GM23248 (cell line): ENCODE measurements at regions not wholly inside any gene's neighbourhood (a gene's known extent, or its start where the extent isn't known, plus 50 kb on each side); places are given as distances from the start of the nearest gene placed in this dataset.

Source experiments
- EZH2 ChIP-seq: fragments of 200-600 bp; sonication (generic); IDR thresholded peaks from 2 replicates; pipeline ENCODE4 v1.6.1; 2018; ENCODE audit warnings: antibody characterized with exemption, mild to moderate bottlenecking; ENCODE audit not compliant: insufficient read depth, poor library complexity, severe bottlenecking
- EZH2phosphoT487 ChIP-seq: fragments of 200-600 bp; sonication (generic); IDR thresholded peaks from 2 replicates; pipeline ENCODE4 v1.6.1; 2018; ENCODE audit warnings: antibody characterized with exemption, moderate library complexity, mild to moderate bottlenecking, low read depth; ENCODE audit not compliant: insufficient read depth

DNA sequence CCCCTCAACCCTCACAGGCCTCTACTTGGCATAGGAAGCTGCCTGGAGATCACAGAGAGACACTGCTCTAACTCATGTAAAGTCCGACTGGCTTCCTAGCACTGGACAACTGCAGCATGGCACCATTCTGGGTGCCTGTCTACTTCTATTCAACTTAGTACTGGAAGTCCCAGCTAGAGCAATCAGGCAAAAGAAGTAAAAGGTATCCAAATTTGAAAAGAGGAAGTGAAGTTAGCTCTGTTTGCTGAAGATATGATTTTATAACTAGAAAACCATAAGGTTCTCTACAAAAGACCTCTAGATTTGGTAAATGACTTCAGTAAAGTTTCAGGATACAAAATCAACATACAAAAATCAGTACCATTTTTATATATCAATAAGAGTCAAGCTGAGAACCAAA, 1017.6 kb downstream of the PCDH9 start:
- no peak for TF ChIP-seq EZH2
- no peak for TF ChIP-seq EZH2phosphoT487
